ENCODE measurements at regions not wholly inside any gene's neighbourhood (a gene's known extent, or its start where the extent isn't known, plus 50 kb on each side); places are given as distances from the start of the nearest gene placed in this dataset.
"Not testable (repeated sequence)": the region's sequence is repeated elsewhere in the genome, so short reads cannot be mapped to it uniquely, and the experiment has no call there.

- DNase-seq: no peak
Observed at GRCh38 chr4:124937993-124938392, 225.5 kb upstream of the ANKRD50 start.

- DNase-seq: peak; percentile 48 to 88
Observed at GRCh38 chr4:124936427-124936826, 223.9 kb upstream of the ANKRD50 start.

- no peak for DNase-seq
Observed at GRCh38 chr4:124934916-124935315, 222.4 kb upstream of the ANKRD50 start.

GRCh38 chr4:124933521-124933920, 221.0 kb upstream of the ANKRD50 start:
- DNase-seq: no peak

GRCh38 chr4:124932447-124932846, 219.9 kb upstream of the ANKRD50 start:
- DNase-seq: no peak

- no peak for DNase-seq
Observed at GRCh38 chr4:124931050-124931449, 218.5 kb upstream of the ANKRD50 start.

- not testable (repeated sequence) for DNase-seq
Observed at GRCh38 chr4:124922748-124923147, 210.2 kb upstream of the ANKRD50 start.

- no peak for DNase-seq
Observed at GRCh38 chr4:124918559-124919122, 206.1 kb upstream of the ANKRD50 start.

- DNase-seq: no peak
Observed at GRCh38 chr4:124915073-124915472, 202.5 kb upstream of the ANKRD50 start.

GRCh38 chr4:124913237-124913636, 200.7 kb upstream of the ANKRD50 start:
- no peak for DNase-seq

- DNase-seq: no peak
Observed at GRCh38 chr4:124910327-124910726, 197.8 kb upstream of the ANKRD50 start.

GRCh38 chr4:124907881-124908280, 195.3 kb upstream of the ANKRD50 start:
- DNase-seq: no peak

GRCh38 chr4:124905441-124905840, 192.9 kb upstream of the ANKRD50 start:
- no peak for DNase-seq

- DNase-seq: peak in 1 of 2 experiments; percentile 11
Observed at GRCh38 chr4:124904723-124905388, 192.3 kb upstream of the ANKRD50 start.

- DNase-seq: peak; percentile 25 to 72
Observed at GRCh38 chr4:124903995-124904722, 191.6 kb upstream of the ANKRD50 start.

- DNase-seq: no peak
Observed at GRCh38 chr4:124902001-124902515, 189.5 kb upstream of the ANKRD50 start.

- no peak for DNase-seq
Observed at GRCh38 chr4:124899997-124900396, 187.5 kb upstream of the ANKRD50 start.

GRCh38 chr4:124890522-124890921, 178.0 kb upstream of the ANKRD50 start:
- no peak for DNase-seq

GRCh38 chr4:124887739-124888138, 175.2 kb upstream of the ANKRD50 start:
- no peak for DNase-seq

- no peak for DNase-seq
Observed at GRCh38 chr4:124884316-124884715, 171.8 kb upstream of the ANKRD50 start.

- no peak for DNase-seq
Observed at GRCh38 chr4:124883632-124884031, 171.1 kb upstream of the ANKRD50 start.

- DNase-seq: no peak
Observed at GRCh38 chr4:124879195-124879594, 166.7 kb upstream of the ANKRD50 start.

GRCh38 chr4:124874172-124874450, 161.6 kb upstream of the ANKRD50 start:
- DNase-seq: no peak

Measured in NCI-H2081 (cell line).